ENCODE measurements at regions not wholly inside any gene's neighbourhood (a gene's known extent, or its start where the extent isn't known, plus 50 kb on each side); places are given as distances from the start of the nearest gene placed in this dataset.

GRCh38 chr11:116148645-116149044 is 624.1 kb downstream of the BUD13 start (continued):
- TF ChIP-seq ZNF318 (CRISPR knock-in tag; IDR thresholded peaks at IDR 0.05) (no peak), PRPF4 (IDR thresholded peaks at IDR 0.05; ENCODE audit: low read depth, low read length, poor library complexity, severe bottlenecking) (no peak), DR1 (CRISPR knock-in tag; IDR thresholded peaks at IDR 0.05) (no peak), KDM1A (CRISPR knock-in tag; IDR thresholded peaks at IDR 0.05) (no peak), ZNF382 (CRISPR knock-in tag; IDR thresholded peaks at IDR 0.05; ENCODE audit: borderline replicate concordance) (no peak), ETS1 (CRISPR knock-in tag; IDR thresholded peaks at IDR 0.05) (no peak), KLF13 (CRISPR knock-in tag; IDR thresholded peaks at IDR 0.05) (no peak), ZNF124 (CRISPR knock-in tag; IDR thresholded peaks at IDR 0.05) (no peak), SMAD1 (CRISPR knock-in tag; IDR thresholded peaks at IDR 0.05; ENCODE audit: borderline replicate concordance, low read depth) (no peak)

Measured in HepG2 (cell line).